Non-pigmented ciliary epithelial cell (primary cell): ENCODE measurements at regions not wholly inside any gene's neighbourhood (a gene's known extent, or its start where the extent isn't known, plus 50 kb on each side); places are given as distances from the start of the nearest gene placed in this dataset.

Source experiments
- DNase-seq: peaks from one replicate; pipeline ENCODE4 v3.0.0-alpha.2; 2010; ENCODE audit warnings: low read depth

- DNase-seq = no peak
These were observed 119.5 kb downstream of the IRF8 start for GRCh38 chr16:86018487-86018886.

- DNase-seq = no peak
These were observed 120.0 kb downstream of the IRF8 start for GRCh38 chr16:86018941-86019340.

- DNase-seq = no peak
These were observed 120.6 kb downstream of the IRF8 start for GRCh38 chr16:86019446-86020047.

GRCh38 chr16:86020971-86021370, 122.0 kb downstream of the IRF8 start:
- no peak for DNase-seq

GRCh38 chr16:86022381-86022960, 123.5 kb downstream of the IRF8 start:
- DNase-seq = no peak

GRCh38 chr16:86024210-86024609, 125.2 kb downstream of the IRF8 start:
- no peak for DNase-seq

- no peak for DNase-seq
These were observed 126.7 kb downstream of the IRF8 start for GRCh38 chr16:86025706-86026105.

GRCh38 chr16:86026171-86026910, 127.4 kb downstream of the IRF8 start:
- DNase-seq = no peak

- DNase-seq = no peak
These were observed 128.0 kb downstream of the IRF8 start for GRCh38 chr16:86026916-86027315.

GRCh38 chr16:86027373-86028126, 128.6 kb downstream of the IRF8 start:
- no peak for DNase-seq

GRCh38 chr16:86029131-86029741, 130.3 kb downstream of the IRF8 start:
- no peak for DNase-seq

- DNase-seq = no peak
These were observed 131.2 kb downstream of the IRF8 start for GRCh38 chr16:86030116-86030515.

- no peak for DNase-seq
These were observed 132.2 kb downstream of the IRF8 start for GRCh38 chr16:86031141-86031678.

- DNase-seq = no peak
These were observed 134.1 kb downstream of the IRF8 start for GRCh38 chr16:86033016-86033474.

- no peak for DNase-seq
These were observed 135.0 kb downstream of the IRF8 start for GRCh38 chr16:86033971-86034370.

GRCh38 chr16:86034421-86034919, 135.5 kb downstream of the IRF8 start:
- DNase-seq = no peak

- DNase-seq = no peak
These were observed 136.9 kb downstream of the IRF8 start for GRCh38 chr16:86035906-86036305.

- DNase-seq = no peak
These were observed 139.3 kb downstream of the IRF8 start for GRCh38 chr16:86037999-86038925.

- no peak for DNase-seq
These were observed 140.0 kb downstream of the IRF8 start for GRCh38 chr16:86038926-86039310.

- no peak for DNase-seq
These were observed 140.6 kb downstream of the IRF8 start for GRCh38 chr16:86039606-86040005.

- DNase-seq = no peak
These were observed 141.5 kb downstream of the IRF8 start for GRCh38 chr16:86040496-86040895.
